Aorta (tissue), 5 donors: ENCODE measurements at regions not wholly inside any gene's neighbourhood (a gene's known extent, or its start where the extent isn't known, plus 50 kb on each side); places are given as distances from the start of the nearest gene placed in this dataset.

Source experiments
- ATAC-seq: fragments of 200-7000 bp; cut with Tn5 transposase; one replicate; pipeline ENCODE4 v1.9.1; 2022; ENCODE audit warnings: moderate library complexity; ENCODE audit not compliant: low FRiP score
- DNase-seq, 2 donors: peaks; one replicate each; pipeline ENCODE4 v3.0.0-alpha.2; 2020
- H3K27ac ChIP-seq, 2 donors: one replicate each; pipeline ENCODE4 v1.5.1; 2013; ENCODE audit warnings: low read length in 2 of 2, mild to moderate bottlenecking in 2 of 2, moderate library complexity in 2 of 2, control low read depth in 1 of 2, inconsistent platforms in 1 of 2, low read depth in 1 of 2
- H3K27me3 ChIP-seq, 2 donors: one replicate each; pipeline ENCODE4 v1.6.1; 2013; ENCODE audit warnings: control low read depth in 1 of 2, low read length in 1 of 2, mild to moderate bottlenecking in 1 of 2, moderate library complexity in 1 of 2; ENCODE audit not compliant: insufficient read depth in 2 of 2, control insufficient read depth in 1 of 2
- H3K36me3 ChIP-seq, 2 donors: one replicate each; pipeline ENCODE4 v1.6.1; 2013; ENCODE audit warnings: control low read depth in 1 of 2, low read length in 1 of 2, mild to moderate bottlenecking in 1 of 2; ENCODE audit not compliant: insufficient read depth in 2 of 2, control insufficient read depth in 1 of 2
- H3K4me1 ChIP-seq, 2 donors: one replicate each; pipeline ENCODE4 v1.6.1; 2013; ENCODE audit warnings: low read length in 2 of 2, control low read depth in 1 of 2, mild to moderate bottlenecking in 1 of 2, moderate library complexity in 1 of 2; ENCODE audit not compliant: insufficient read depth in 2 of 2, control insufficient read depth in 1 of 2
- H3K4me3 ChIP-seq, 2 donors: one replicate each; pipeline ENCODE4 v1.5.1; 2013; ENCODE audit warnings: low read length in 2 of 2, control low read depth in 1 of 2, mild to moderate bottlenecking in 1 of 2
- H3K9me3 ChIP-seq: one replicate; pipeline ENCODE4 v1.6.1; 2013; ENCODE audit warnings: mild to moderate bottlenecking, low read length; ENCODE audit not compliant: control insufficient read depth
- WGBS, 2 donors: extraction: QIAGEN DNeasy Blood & Tissue Kit; methylation state at CpG; one replicate each; pipeline ENCODE4 v1.1.7; 2013; 5-methylcytosine and 5-hydroxymethylcytosine counted together
- intact Hi-C, 2 donors: fragments of 100-400 bp; cut with DNase I; formaldehyde crosslinking; loops; one replicate each; pipeline versions ENCODE4 v1.14.2 to v1.15.0; 2022
- donor health status: healthy with polysubstance abuse.
- donor health status: Bipolar disorder and iron deficiency.
- donor health status: DM: no; HTN: no; CAD: no.
- donor health status: DM: no; HTN: no; CAD: no.
- donor health status: DM: yes; HTN: yes; CAD: no.

DNA sequence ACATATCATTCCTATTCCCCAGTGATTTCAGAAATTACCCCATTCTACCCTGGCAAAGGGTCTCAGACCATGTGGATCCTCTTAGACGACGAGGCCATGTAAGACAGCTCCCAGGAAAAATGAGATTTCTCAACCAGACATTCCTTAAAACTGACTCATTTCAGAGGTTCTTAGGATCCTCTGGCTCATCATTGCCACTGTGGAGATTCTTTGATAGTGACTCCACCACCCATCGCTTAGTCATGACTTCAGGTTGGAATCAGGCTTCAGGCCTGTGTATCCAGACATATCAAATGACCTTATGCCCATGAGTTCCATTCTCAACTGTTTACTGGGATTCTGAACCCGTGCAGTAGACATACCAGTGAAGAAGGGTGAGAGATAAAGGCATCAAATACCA lies 245.6 kb upstream of the TCF4 start:
- no peaks in the 10 kb centered on the region for H3K4me1 ChIP-seq
- intact Hi-C loops, result no loop called here
- H3K27me3 ChIP-seq, result no peaks in the 10 kb centered on the region
- no peak overlapping the region for H3K4me3 ChIP-seq
- no peak for ATAC-seq
- H3K9me3 ChIP-seq, result no peaks in the 10 kb centered on the region
- WGBS, 2 donors, result 87 to 93% methylated on average over 4 of the region's 4 CpGs
- DNase-seq, result no peak
- no peaks in the 10 kb centered on the region for H3K36me3 ChIP-seq
- no peak overlapping the region for H3K27ac ChIP-seq

DNA sequence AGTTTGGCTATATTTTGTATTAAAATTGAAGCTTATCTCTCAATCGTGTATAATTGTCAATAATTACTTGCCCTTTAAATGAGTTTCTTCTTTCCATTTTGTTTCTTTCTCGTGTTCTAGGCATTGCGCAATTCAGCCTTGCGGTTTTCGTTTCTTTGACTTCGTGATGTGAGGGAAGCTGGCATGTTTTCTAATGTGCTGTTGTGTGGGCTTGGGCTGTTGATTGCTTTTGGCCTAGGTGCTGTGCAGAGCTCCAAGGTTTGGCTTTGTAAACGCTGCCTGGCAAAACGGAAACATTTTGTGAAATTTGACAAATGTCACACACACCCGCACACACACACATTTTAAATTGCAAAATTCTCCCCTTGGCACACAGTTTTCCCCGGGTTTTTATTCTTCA lies 242.6 kb upstream of the TCF4 start:
- 91 to 93% methylated on average over 10 of the region's 10 CpGs for WGBS, 2 donors
- no peaks in the 10 kb centered on the region for H3K4me1 ChIP-seq
- DNase-seq, result no peak
- H3K36me3 ChIP-seq, result no peaks in the 10 kb centered on the region
- H3K9me3 ChIP-seq, result no peaks in the 10 kb centered on the region
- ATAC-seq, result no peak
- H3K27ac ChIP-seq, result no peak overlapping the region
- H3K27me3 ChIP-seq, result no peaks in the 10 kb centered on the region
- no peak overlapping the region for H3K4me3 ChIP-seq
- intact Hi-C loops, result no loop called here

DNA sequence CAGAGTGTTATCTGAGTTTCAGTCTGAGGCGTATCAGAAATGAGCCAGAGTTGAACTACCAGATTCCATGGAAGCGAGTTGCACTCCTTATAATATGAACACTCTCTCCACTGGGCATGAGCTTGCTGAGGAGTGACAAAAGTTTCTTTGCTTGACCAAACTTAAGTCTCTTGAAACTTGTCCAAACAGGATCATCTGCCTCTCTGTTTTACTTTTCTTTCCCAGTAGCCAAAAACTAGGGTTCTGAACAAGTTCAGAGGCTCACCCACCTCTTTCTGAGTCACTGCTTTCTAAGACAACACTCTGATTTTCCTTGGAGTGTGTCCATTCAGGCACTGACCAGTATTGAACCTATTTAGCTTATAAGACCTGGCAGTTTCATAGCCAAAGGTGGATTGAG lies 233.2 kb upstream of the TCF4 start:
- H3K4me3 ChIP-seq, result no peak overlapping the region
- ATAC-seq (no peak), DNase-seq (no peak)
- WGBS, 2 donors, result 40 to 45% methylated on average over 2 of the region's 2 CpGs
- no peak overlapping the region for H3K27ac ChIP-seq
- H3K4me1 ChIP-seq, result no peaks in the 10 kb centered on the region
- intact Hi-C loops, result no loop called here
- no peaks in the 10 kb centered on the region for H3K9me3 ChIP-seq
- no peaks in the 10 kb centered on the region for H3K36me3 ChIP-seq
- H3K27me3 ChIP-seq, result no peaks in the 10 kb centered on the region

DNA sequence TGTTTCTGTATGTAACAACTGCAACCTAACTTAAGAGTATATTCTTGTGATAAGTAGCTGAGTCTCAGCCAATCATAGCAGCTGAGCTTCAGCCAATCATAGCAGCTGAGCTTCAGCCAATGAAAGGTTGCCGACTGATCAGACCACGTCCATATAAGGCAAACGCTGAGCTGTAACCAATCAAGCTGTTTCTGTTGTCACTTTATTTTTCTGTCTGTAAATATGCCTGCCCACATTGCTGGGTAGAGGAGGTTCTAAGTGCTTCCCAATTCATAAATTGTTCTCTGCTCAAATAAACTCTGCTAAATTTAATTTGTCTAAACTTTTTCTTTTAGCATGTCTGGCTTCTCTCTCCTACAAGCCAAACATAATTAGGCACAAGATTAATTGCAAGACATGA lies 231.5 kb upstream of the TCF4 start:
- Histone ChIP-seq H3K36me3 (no peaks in the 10 kb centered on the region), H3K9me3 (no peaks in the 10 kb centered on the region), H3K27me3 (no peaks in the 10 kb centered on the region), H3K27ac (no peak overlapping the region), H3K4me3 (no peak overlapping the region), H3K4me1 (no peaks in the 10 kb centered on the region)
- no peak for DNase-seq
- WGBS, 2 donors, result 87 to 93% methylated on average over 3 of the region's 3 CpGs
- intact Hi-C loops, result no loop called here
- ATAC-seq, result no peak

DNA sequence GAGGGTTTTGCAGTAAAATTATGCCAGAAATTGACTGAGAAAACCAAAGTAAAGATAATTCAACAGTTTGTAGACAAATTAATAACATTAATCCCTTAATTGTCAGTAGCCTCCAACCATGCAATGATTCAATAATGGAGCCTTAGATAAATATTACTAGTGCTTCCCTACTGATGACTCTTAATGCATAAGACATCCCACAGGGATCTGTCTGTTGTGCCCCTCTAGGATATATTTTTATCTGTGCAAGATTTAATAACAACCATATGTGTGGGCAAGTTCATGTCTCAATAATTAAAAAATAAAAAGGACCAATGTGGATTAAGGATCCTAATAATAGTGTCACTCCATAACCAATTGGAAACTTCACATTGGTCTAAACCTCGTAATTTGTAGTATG lies 230.3 kb upstream of the TCF4 start:
- Histone ChIP-seq H3K36me3 (no peaks in the 10 kb centered on the region), H3K9me3 (no peaks in the 10 kb centered on the region), H3K4me1 (no peaks in the 10 kb centered on the region), H3K27me3 (no peaks in the 10 kb centered on the region), H3K4me3 (no peak overlapping the region), H3K27ac (no peak overlapping the region)
- intact Hi-C loops, result no loop called here
- ATAC-seq (no peak), DNase-seq (no peak)
- 95 to 98% methylated on average over 1 of the region's 1 CpG for WGBS, 2 donors

DNA sequence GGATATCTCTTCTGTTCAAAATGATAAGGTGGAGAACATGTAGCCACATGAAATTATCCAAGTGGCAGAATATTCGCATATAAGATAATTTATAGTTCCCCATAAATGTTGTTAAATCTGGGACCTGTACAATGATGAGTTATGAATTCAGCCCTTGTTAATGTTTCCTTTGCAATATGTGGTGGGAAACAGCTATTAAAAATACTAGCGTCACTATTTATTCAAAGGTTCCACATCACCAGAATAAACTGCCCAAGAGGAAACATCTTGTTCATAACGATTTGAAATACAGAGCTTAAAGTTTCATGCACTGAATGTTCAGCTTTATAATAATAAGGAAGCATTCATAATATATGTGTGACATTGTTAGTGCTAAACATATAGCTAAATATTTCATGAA lies 223.9 kb upstream of the TCF4 start:
- H3K27ac ChIP-seq, result no peak overlapping the region
- WGBS, 2 donors, result 58 to 61% methylated on average over 3 of the region's 3 CpGs
- DNase-seq (no peak), ATAC-seq (no peak)
- H3K4me3 ChIP-seq, result no peak overlapping the region
- intact Hi-C loops, result no loop called here
- H3K36me3 ChIP-seq, result no peaks in the 10 kb centered on the region
- no peaks in the 10 kb centered on the region for H3K9me3 ChIP-seq
- no peaks in the 10 kb centered on the region for H3K4me1 ChIP-seq
- H3K27me3 ChIP-seq, result no peaks in the 10 kb centered on the region

DNA sequence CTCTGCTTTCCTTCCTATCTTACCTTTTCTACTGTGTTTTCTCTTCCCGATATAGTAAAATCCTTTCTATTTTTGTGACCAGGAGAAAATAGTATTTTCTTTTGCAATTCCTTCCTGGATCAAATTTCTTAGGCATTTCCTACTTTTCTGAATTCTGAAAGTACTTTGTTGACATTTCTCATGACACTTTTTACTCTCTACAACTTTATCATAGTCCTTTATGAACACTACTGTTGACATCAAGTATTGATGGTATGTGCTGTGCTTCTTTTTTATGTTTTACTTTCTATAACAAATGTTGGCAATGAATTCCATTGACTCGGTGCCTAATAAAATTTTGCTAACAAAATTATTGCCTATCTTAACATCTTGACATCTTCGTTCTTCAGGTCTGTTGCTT lies 217.7 kb upstream of the TCF4 start:
- no peak overlapping the region for H3K4me3 ChIP-seq
- intact Hi-C loops, result no loop called here
- no peaks in the 10 kb centered on the region for H3K36me3 ChIP-seq
- DNase-seq, result no peak
- 40 to 41% methylated on average over 3 of the region's 3 CpGs for WGBS, 2 donors
- ATAC-seq, result no peak
- H3K27ac ChIP-seq, result no peak overlapping the region
- H3K27me3 ChIP-seq, result no peaks in the 10 kb centered on the region
- H3K4me1 ChIP-seq, result no peaks in the 10 kb centered on the region
- no peaks in the 10 kb centered on the region for H3K9me3 ChIP-seq

DNA sequence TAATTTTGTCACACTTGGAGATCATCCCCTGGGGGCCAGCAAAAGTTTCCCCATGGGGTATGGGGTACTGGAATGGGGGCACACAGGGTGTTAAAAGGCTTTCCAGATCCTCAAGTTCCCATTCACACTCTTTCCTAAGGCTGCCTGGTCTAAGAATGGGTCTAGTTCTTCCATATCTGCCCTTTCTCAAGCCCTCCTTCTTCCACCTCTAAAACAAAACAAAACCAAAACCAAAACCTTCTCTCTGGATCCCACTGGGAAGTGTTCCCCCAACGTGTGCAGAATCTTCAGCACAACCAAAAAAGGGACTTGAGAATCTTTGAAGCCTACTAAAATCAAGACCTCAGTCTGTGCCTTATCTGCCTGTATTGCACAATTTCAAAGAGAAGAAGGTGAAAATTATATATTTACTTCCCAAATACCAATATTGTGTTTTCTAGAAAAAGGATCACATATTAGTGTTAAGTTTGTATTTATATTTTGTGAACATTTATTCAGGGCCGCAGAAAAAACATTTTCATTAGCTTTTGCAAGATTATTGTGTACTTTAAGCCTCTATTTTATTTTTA lies 207.2 kb upstream of the TCF4 start:
- Histone ChIP-seq H3K27ac (no peak overlapping the region), H3K9me3 (peaks cover 2% of the 10 kb centered on the region), H3K36me3 (no peaks in the 10 kb centered on the region), H3K4me1 (no peaks in the 10 kb centered on the region), H3K4me3 (no peak overlapping the region), H3K27me3 (no peaks in the 10 kb centered on the region)
- ATAC-seq (peak; percentile 11), DNase-seq (peak in 1 of 2 donors; percentile 31)
- intact Hi-C loops, result no loop called here
- 62 to 63% methylated on average over 2 of the region's 2 CpGs for WGBS, 2 donors

DNA sequence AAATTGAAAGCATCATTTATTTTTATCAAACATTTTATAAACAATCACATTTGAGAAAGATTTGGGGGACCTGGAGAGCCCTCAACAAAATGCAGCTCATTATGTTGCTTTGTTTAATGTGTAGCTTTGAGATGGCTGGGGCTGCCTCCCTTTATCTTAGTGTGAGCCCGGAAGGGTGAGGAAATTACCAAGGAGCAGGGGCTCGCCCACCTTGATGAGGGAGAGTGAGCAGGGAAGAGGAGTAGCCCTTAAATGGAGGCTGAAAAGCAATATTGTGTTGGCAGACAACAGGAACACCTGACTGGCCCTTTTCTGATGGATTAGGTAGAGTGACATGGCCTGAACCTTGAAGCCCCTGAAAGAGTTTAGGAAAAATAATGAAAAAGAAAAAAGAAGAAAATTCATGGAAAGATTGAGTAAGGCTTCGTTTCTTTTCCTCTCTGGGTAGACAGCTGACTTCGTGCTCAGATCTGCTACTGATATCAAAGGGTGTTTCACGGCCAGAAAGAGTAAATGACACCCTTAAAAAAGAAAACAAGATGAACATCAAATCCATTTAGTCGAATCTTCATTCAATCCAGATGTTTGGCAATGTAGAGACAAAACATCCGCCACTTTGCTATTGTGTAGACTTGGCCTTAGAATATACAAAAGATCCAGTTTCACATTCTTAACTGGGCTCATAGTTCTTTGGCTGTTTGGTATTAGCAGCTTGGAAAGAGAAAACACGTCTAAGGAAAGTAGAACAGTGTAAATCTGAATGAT lies 206.5 kb upstream of the TCF4 start:
- intact Hi-C loops, result no loop called here
- no peak overlapping the region for H3K4me3 ChIP-seq
- H3K27ac ChIP-seq, result no peak overlapping the region

More for the DNA sequence above, 206.5 kb upstream of the TCF4 start:
- Histone ChIP-seq H3K9me3 (peaks cover 2% of the 10 kb centered on the region), H3K36me3 (no peaks in the 10 kb centered on the region), H3K27me3 (no peaks in the 10 kb centered on the region), H3K4me1 (no peaks in the 10 kb centered on the region)
- no peak for DNase-seq
- peak; percentile 65 for ATAC-seq
- 62 to 68% methylated on average over 8 of the region's 8 CpGs for WGBS, 2 donors
